ENCODE measurements at regions not wholly inside any gene's neighbourhood (a gene's known extent, or its start where the extent isn't known, plus 50 kb on each side); places are given as distances from the start of the nearest gene placed in this dataset.
"Not testable (repeated sequence)": the region's sequence is repeated elsewhere in the genome, so short reads cannot be mapped to it uniquely, and the experiment has no call there.

DNA sequence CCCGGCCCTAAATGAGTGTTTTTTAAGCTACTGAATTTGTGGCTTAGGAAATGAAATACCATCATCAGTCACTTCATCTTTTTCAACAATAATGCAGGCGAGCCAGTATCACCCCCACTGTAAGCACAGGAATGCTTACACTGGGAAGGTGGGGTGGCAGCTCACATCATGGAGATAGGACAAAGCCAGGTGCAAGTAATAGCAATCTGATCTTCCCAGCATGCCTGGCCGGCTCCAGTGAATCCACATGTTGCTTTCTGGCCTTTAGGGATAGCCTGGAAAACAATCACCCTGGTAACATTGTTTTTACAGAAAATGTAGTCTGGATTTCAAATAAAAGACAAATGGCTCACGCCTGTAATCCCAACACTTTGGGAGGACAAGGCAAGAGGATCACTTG lies 140.9 kb upstream of the SOD1 start:
- ChIA-PET POLR2A (no interaction called here), CTCF (no interaction called here)
- no peak for TF ChIP-seq ARNT (IDR thresholded peaks at IDR 0.05)
- TF ChIP-seq SUZ12 (IDR thresholded peaks at IDR 0.05), result no peak
- TF ChIP-seq FOXM1 (IDR thresholded peaks at IDR 0.05; ENCODE audit: borderline replicate concordance), result no peak
- no peak for TF ChIP-seq FOXK2 (IDR thresholded peaks at IDR 0.05)
- no peak for TF ChIP-seq NFRKB (IDR thresholded peaks at IDR 0.05)
- TF ChIP-seq LEF1 (IDR thresholded peaks at IDR 0.05; ENCODE audit: borderline replicate concordance), result no peak
- TF ChIP-seq SP1 (IDR thresholded peaks at IDR 0.05), result no peak
- TF ChIP-seq, protein P1, sequence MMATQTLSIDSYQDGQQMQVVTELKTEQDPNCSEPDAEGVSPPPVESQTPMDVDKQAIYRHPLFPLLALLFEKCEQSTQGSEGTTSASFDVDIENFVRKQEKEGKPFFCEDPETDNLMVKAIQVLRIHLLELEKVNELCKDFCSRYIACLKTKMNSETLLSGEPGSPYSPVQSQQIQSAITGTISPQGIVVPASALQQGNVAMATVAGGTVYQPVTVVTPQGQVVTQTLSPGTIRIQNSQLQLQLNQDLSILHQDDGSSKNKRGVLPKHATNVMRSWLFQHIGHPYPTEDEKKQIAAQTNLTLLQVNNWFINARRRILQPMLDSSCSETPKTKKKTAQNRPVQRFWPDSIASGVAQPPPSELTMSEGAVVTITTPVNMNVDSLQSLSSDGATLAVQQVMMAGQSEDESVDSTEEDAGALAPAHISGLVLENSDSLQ (IDR thresholded peaks at IDR 0.05), result no peak
- no peak for TF ChIP-seq TARDBP (IDR thresholded peaks at IDR 0.05)
- TF ChIP-seq BHLHE40 (IDR thresholded peaks at IDR 0.05; ENCODE audit: borderline replicate concordance), result no peak
- no peak for DNase-seq (ENCODE audit: extremely low spot score)

DNA sequence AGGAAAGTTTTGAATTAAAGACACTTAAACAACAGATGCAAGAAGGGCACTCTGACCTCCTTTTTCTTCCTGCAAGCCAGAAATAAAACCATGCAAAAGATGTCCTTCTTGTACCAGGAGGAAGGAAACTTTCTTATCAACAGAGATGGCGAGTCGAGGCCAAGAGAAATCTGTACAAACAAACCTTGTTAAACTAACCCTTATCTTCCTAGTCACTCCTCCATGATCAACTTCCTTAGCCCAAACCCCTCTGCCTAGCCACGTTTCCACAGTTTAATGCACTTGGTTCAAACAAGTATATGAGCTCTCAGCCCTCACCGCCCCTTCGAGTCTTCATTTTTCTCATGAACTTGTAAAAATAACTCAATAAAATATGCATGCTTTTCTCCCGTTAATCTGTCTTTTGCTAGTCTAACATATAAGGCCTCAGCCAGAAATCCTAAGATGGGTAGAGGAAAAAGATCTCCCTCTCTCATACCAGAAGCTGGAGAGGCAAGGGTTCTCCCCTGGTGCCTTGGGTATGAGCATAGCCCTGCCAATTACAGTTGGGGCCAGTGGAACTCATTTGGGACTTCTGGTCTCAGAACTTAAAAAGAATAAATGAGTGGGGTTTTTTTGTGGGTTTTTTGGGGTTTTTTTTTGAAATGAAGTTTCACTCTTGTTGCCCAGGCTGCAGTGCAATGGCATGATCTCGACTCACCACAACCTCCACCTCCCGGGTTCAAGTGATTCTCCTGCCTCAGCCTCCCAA lies 141.7 kb upstream of the SOD1 start:
- no peak for DNase-seq (ENCODE audit: extremely low spot score)
- ChIA-PET POLR2A (no interaction called here), CTCF (no interaction called here)
- TF ChIP-seq SUZ12 (IDR thresholded peaks at IDR 0.05) (no peak), FOXK2 (IDR thresholded peaks at IDR 0.05) (no peak), ELF4 (IDR thresholded peaks at IDR 0.05) (no peak), SP1 (IDR thresholded peaks at IDR 0.05) (no peak), CTBP1 (IDR thresholded peaks at IDR 0.05; ENCODE audit: borderline replicate concordance) (no peak), BHLHE40 (IDR thresholded peaks at IDR 0.05; ENCODE audit: borderline replicate concordance) (no peak), ZNF384 (IDR thresholded peaks at IDR 0.05) (no peak), HDGF (IDR thresholded peaks at IDR 0.05; ENCODE audit: borderline replicate concordance) (no peak), FOXA1 (IDR thresholded peaks at IDR 0.05) (no peak), LEF1 (IDR thresholded peaks at IDR 0.05; ENCODE audit: borderline replicate concordance) (no peak), ARNT (IDR thresholded peaks at IDR 0.05) (no peak), NFRKB (IDR thresholded peaks at IDR 0.05) (no peak), TARDBP (IDR thresholded peaks at IDR 0.05) (no peak), FOXM1 (IDR thresholded peaks at IDR 0.05; ENCODE audit: borderline replicate concordance) (no peak), L3MBTL2 (conservative IDR thresholded peaks at IDR 0.05) (no peak)
- TF ChIP-seq, protein P1 (IDR thresholded peaks at IDR 0.05), result no peak

DNA sequence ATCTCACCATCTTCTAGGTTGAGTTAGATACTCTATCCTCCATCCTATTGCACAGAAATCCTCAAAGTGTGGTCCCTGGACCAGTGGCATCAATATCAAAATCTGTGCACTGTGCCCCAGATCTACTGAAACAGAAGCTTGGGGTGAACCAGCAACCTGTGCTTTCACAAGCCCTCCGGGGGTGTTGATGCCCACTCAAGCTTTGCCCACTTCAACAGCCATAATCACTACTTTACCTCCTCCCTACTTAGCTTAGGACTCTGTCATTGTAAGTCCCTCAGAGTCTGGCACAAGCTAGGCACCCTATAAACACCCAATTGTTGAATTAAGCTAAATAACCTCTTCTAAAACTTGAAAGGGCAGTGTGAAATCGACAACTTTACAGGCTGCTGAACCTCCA lies 144.2 kb upstream of the SOD1 start:
- POLR2A ChIA-PET, result interaction anchor here (0.6 kb wide), 1 partner anchor 42 kb away, joined by 3 read pairs; no protein-coding TSS in a partner anchor
- TF ChIP-seq NFRKB (IDR thresholded peaks at IDR 0.05) (no peak), FOXK2 (IDR thresholded peaks at IDR 0.05) (no peak), SP1 (IDR thresholded peaks at IDR 0.05) (no peak), LEF1 (IDR thresholded peaks at IDR 0.05; ENCODE audit: borderline replicate concordance) (no peak), SUZ12 (IDR thresholded peaks at IDR 0.05) (no peak)
- no peak for DNase-seq (ENCODE audit: extremely low spot score)
- CTCF ChIA-PET, result no interaction called here

DNA sequence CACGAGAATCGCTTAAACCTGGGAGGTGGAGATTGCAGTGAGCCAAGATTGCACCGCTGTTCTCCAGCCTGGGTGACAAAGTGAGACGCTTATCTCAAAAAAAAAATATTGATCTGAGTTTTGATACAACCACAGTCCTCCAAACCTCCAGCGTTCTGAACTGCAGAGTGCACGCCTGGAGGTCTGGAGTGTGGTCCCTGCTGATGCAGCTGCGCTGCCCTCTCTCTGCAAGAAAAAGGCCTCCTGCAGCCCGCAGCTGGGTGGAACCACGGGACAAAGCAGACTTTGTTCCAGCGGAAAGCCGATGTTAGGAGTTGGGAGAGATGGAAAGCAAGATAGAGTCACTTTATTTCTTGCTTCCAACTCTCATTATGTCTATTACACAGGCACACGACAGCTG lies 144.9 kb upstream of the SOD1 start:
- ChIA-PET CTCF (no interaction called here), POLR2A (interaction anchor here (0.6 kb wide), 1 partner anchor 43 kb away, joined by 3 read pairs; no protein-coding TSS in a partner anchor)
- peak; percentile 58 for DNase-seq (ENCODE audit: extremely low spot score)
- no peak for TF ChIP-seq ELF4 (IDR thresholded peaks at IDR 0.05)
- TF ChIP-seq CTBP1 (IDR thresholded peaks at IDR 0.05; ENCODE audit: borderline replicate concordance), result no peak
- TF ChIP-seq LEF1 (IDR thresholded peaks at IDR 0.05; ENCODE audit: borderline replicate concordance), result no peak
- no peak for TF ChIP-seq BHLHE40 (IDR thresholded peaks at IDR 0.05; ENCODE audit: borderline replicate concordance)

DNA sequence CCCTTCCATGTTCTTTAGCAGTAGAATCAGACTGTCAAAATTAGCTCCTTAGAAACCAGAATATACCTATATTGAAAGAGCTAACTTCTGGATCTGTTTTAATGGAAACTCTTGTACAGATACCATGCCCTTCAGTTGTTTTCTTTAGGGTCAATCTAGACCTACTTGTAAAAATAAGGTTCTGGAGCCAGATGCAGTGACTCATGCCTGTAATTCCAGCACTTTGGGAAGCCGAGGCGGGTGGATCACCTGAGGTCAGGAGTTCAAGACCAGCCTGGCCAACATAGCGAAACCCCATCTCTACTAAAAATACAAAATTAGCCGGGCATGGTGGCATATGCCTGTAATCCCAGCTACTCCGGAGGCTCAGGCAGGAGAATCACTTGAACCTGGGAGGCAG lies 146.0 kb upstream of the SOD1 start:
- DNase-seq (ENCODE audit: extremely low spot score); CTCF ChIA-PET: not testable (repeated sequence)
- POLR2A ChIA-PET, result interaction anchor here (1.3 kb wide), 1 partner anchor 45 kb away, joined by 4 read pairs; no protein-coding TSS in a partner anchor

DNA sequence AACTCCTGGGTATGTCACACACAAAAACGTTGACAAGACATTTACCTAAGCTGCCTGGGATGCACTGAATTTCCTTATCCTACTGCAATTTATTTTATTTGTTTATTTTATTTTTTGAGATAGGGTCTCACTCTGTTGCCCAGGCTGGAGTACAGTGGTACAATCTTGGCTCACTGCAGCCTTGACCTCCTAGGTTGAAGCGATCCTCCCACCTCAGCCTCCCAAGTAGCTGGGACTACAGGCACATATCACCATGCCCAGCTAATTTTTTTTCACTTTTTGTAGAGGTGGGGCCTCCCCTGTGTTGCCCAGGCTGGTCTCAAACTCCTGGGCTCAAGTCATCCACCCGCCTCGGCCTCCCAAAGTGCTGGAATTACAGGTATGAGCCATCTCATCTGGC lies 147.5 kb upstream of the SOD1 start:
- POLR2A ChIA-PET, result interaction anchor here (1.3 kb wide), 1 partner anchor 47 kb away, joined by 4 read pairs; no protein-coding TSS in a partner anchor
- CTCF ChIA-PET; DNase-seq (ENCODE audit: extremely low spot score): not testable (repeated sequence)

DNA sequence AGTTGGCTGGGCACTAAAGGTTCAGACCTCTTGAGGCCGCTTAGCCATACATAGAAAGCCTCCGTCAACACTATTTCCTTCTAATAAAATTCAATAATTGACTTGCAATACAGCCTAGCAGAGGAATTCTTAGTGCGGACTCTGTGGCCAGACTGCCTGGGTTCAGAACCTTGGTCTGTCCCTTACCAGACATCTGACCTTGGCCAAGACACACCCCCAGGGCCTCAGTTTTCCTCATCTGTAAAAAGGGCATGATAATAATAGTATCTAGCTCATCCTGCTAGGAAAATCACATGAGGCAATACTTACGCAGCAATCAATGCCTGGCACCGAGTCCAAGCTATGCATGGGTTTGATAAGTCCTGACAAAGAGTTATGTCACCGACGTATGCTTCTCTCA lies 148.2 kb upstream of the SOD1 start:
- no peak for TF ChIP-seq L3MBTL2 (conservative IDR thresholded peaks at IDR 0.05)
- TF ChIP-seq FOXA1 (IDR thresholded peaks at IDR 0.05), result no peak
- no peak for TF ChIP-seq ELF4 (IDR thresholded peaks at IDR 0.05)
- TF ChIP-seq BHLHE40 (IDR thresholded peaks at IDR 0.05; ENCODE audit: borderline replicate concordance), result no peak
- TF ChIP-seq FOXM1 (IDR thresholded peaks at IDR 0.05; ENCODE audit: borderline replicate concordance), result no peak
- TF ChIP-seq ZNF384 (IDR thresholded peaks at IDR 0.05), result no peak
- no peak for TF ChIP-seq TARDBP (IDR thresholded peaks at IDR 0.05)
- DNase-seq (ENCODE audit: extremely low spot score), result no peak
- ChIA-PET CTCF (no interaction called here), POLR2A (no interaction called here)

Data from HEK293T (cell line).